Peyer's patch (tissue), 4 donors: ENCODE measurements at regions not wholly inside any gene's neighbourhood (a gene's known extent, or its start where the extent isn't known, plus 50 kb on each side); places are given as distances from the start of the nearest gene placed in this dataset.

ENCODE experiments used
- POLR2A ChIP-seq, 2 donors: fragments of 450-650 bp; IDR thresholded peaks; one replicate each; pipeline ENCODE4 v1.5.1; 2017; ENCODE audit warnings: antibody characterized with exemption in 2 of 2, mild to moderate bottlenecking in 2 of 2, moderate library complexity in 2 of 2
- TF ChIP-seq, protein P1 (sequence below), 6 experiments: fragments of 450-650 bp in 4 of 6; fragments of 200-600 bp in 2 of 6; sonication (generic) in 1 of 6; IDR thresholded peaks; one replicate each; pipeline ENCODE4 v1.5.1; 2017 to 2019; ENCODE audit warnings: antibody characterized with exemption in 6 of 6, mild to moderate bottlenecking in 3 of 6, moderate library complexity in 1 of 6

DNA sequence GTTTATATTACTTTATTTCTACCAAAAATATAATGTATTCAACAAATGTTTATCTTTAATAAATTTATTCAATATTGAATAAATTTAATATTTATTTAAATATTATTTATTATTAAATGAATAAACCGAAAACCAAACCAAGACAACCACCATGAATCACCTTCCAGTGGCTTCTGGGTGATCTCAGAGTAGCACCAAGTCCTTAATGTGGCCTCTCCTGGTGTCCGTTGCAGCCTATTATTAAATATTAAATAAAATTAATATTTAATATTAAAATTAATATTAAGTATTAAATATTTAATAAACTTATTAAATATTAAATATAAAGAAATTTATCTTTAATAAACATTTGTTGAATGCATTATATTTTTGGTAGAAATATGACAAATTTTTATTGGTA is 143.3 kb upstream of the PLPP4 start:
- TF ChIP-seq, protein P1, sequence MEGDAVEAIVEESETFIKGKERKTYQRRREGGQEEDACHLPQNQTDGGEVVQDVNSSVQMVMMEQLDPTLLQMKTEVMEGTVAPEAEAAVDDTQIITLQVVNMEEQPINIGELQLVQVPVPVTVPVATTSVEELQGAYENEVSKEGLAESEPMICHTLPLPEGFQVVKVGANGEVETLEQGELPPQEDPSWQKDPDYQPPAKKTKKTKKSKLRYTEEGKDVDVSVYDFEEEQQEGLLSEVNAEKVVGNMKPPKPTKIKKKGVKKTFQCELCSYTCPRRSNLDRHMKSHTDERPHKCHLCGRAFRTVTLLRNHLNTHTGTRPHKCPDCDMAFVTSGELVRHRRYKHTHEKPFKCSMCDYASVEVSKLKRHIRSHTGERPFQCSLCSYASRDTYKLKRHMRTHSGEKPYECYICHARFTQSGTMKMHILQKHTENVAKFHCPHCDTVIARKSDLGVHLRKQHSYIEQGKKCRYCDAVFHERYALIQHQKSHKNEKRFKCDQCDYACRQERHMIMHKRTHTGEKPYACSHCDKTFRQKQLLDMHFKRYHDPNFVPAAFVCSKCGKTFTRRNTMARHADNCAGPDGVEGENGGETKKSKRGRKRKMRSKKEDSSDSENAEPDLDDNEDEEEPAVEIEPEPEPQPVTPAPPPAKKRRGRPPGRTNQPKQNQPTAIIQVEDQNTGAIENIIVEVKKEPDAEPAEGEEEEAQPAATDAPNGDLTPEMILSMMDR (IDR thresholded peaks at IDR 0.05): no peak
- no peak for TF ChIP-seq POLR2A (IDR thresholded peaks at IDR 0.05)
